Pancreas (tissue), 10 donors: ENCODE measurements at regions not wholly inside any gene's neighbourhood (a gene's known extent, or its start where the extent isn't known, plus 50 kb on each side); places are given as distances from the start of the nearest gene placed in this dataset.

Experiments used
- ATAC-seq, 4 donors: fragments of 200-7000 bp; cut with Tn5 transposase; one replicate each; pipeline versions ENCODE4 v1.8.0 to v1.9.1; 2020; ENCODE audit warnings: mild to moderate bottlenecking in 4 of 4, moderate library complexity in 4 of 4
- DNase-seq, 6 donors: peaks; one replicate each; pipeline ENCODE4 v3.0.0-alpha.2; 2020
- FAIRE-seq: peaks from 2 replicates; lab custom pipeline; 2012; peaks lifted over from hg19 to GRCh38; lab: Jason Lieb, UNC
- H3K27ac ChIP-seq, 4 donors: fragments of 200-600 bp; sonication (generic); 1 replicate in 3 of 4; 2 replicates in 1 of 4; pipeline versions ENCODE4 v1.5.0 to v1.8.0; 2020
- H3K27me3 ChIP-seq, 4 donors: fragments of 200-600 bp; one replicate each; pipeline ENCODE4 v1.8.0; 2021
- H3K36me3 ChIP-seq, 3 donors: fragments of 200-600 bp; sonication (generic) in 1 of 3; one replicate each; pipeline versions ENCODE4 v1.5.0 to v1.8.0; 2020 to 2021
- H3K4me1 ChIP-seq, 3 donors: fragments of 200-600 bp; one replicate each; pipeline ENCODE4 v1.8.0; 2021
- H3K4me3 ChIP-seq, 4 donors: fragments of 200-600 bp; sonication (generic) in 2 of 4; one replicate each; pipeline versions ENCODE4 v1.5.0 to v1.8.0; 2020 to 2021
- H3K9me3 ChIP-seq, 4 donors: fragments of 200-600 bp; one replicate each; pipeline ENCODE4 v1.8.0; 2021
- WGBS, 2 donors: extraction: QIAGEN DNeasy Blood & Tissue Kit; methylation state at CpG; one replicate each; pipeline ENCODE4 v1.1.7; 2013; 5-methylcytosine and 5-hydroxymethylcytosine counted together
- intact Hi-C, 3 donors: fragments of 100-400 bp; cut with DNase I; formaldehyde crosslinking; loops; one replicate each; pipeline versions ENCODE4 v1.11.1 to v1.14.2; 2022
- TF ChIP-seq, protein P1 (sequence below), 4 donors: fragments of 200-600 bp; sonication (generic) in 3 of 4; IDR thresholded peaks; one replicate each; pipeline versions ENCODE4 v1.5.0 to v1.8.0; 2021; ENCODE audit warnings: antibody characterized with exemption in 4 of 4
- donor health status: healthy with polysubstance abuse.
- donor health status: DM: no; HTN: no; CAD: no; lungs with moderate emphysema.
- donor health status: DM: no; HTN: no; CAD: no.
- donor health status: control.
- donor health status: control.
- donor health status: Bipolar disorder and iron deficiency.
- donor health status: DM: yes; HTN: yes; CAD: no.
- donor health status: DM: no; HTN: no; CAD: no.
- donor health status: DM: no; HTN: no; CAD: no.
- donor health status: DM: yes; HTN: yes; CAD: no.

DNA sequence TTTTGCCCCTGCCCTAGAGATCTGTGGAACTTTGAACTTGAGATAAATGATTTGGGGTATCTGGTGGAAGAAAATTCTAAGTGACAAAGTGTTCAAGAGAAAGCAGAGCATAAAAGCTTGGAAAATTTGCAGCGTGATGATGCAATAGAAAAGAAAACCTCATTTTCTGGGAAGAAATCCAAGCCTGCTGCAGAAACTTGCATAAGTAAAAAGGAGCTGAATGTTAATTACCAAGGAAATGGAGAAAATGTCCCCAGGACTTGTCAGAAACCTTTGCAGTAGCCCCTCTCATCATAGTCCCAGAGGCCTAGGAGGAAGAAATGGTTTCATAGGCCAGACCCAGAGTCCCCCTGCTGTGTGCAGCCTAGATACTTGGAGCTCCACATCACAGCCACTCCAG, 686.9 kb downstream of the FAM181B start:
- Histone ChIP-seq H3K36me3 (no peaks in the 10 kb centered on the region), H3K27me3 (no peaks in the 10 kb centered on the region), H3K27ac (no peak overlapping the region), H3K4me3 (no peak overlapping the region), H3K9me3 (no peaks in the 10 kb centered on the region), H3K4me1 (no peaks in the 10 kb centered on the region)
- no peak for ATAC-seq
- no peak for FAIRE-seq
- intact Hi-C loops: no loop called here
- no peak for DNase-seq
- TF ChIP-seq, protein P1, sequence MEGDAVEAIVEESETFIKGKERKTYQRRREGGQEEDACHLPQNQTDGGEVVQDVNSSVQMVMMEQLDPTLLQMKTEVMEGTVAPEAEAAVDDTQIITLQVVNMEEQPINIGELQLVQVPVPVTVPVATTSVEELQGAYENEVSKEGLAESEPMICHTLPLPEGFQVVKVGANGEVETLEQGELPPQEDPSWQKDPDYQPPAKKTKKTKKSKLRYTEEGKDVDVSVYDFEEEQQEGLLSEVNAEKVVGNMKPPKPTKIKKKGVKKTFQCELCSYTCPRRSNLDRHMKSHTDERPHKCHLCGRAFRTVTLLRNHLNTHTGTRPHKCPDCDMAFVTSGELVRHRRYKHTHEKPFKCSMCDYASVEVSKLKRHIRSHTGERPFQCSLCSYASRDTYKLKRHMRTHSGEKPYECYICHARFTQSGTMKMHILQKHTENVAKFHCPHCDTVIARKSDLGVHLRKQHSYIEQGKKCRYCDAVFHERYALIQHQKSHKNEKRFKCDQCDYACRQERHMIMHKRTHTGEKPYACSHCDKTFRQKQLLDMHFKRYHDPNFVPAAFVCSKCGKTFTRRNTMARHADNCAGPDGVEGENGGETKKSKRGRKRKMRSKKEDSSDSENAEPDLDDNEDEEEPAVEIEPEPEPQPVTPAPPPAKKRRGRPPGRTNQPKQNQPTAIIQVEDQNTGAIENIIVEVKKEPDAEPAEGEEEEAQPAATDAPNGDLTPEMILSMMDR (IDR thresholded peaks at IDR 0.05): no peak
- 72 to 77% methylated on average over 1 of the region's 1 CpG for WGBS, 2 donors

DNA sequence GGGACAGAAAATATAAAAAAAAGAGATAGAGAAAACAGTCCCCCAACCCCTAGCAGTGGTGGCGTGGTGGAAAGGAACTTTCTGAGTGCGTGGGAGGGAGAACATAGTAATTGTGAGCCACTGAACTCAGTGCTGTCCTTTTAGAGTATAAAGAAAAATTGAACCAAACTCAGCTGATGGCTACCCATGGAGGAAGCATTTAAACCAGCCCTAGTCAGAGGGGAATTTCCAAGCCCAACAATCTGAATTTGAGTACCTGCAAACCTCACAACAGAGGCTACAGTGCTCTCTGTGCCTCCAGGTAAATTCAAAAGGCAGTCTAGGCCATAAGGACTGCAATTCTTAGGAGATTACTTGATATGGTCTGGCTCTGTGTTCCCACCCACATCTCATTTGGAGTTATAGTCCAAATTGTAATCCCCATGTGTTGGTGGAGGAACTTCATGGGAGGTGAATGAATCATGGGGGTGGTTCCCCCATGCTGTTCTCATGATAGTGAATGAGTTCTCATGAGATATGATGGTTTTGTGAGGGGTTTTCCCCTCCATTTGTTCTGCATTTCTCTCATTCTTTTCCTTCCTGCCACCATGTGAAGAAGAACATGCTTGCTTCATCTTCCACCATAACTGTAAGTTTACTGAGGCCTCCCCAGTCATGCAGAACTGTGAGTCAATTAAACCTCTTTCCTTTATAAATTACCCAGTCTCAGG, 687.8 kb downstream of the FAM181B start:
- 69 to 82% methylated on average over 2 of the region's 2 CpGs for WGBS, 2 donors

DNA sequence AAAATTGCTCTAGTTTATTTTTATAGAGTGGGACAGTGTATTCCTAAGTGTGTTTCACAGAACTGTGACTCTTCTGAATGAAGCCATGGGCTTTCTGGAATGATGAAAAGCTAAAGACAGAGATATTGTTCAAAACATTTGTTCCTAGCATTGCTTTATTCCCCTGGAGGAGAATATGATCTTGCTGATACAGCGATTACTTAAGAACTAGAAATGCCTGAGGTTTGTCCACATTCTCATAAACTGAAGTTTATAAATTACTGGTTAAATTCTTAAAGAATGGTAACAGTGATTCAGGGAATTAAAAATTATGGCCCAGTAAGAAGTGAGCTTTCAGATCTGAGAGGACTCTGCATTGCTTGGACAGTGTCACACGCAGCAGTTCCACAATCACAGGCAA, 690.3 kb downstream of the FAM181B start:
- H3K27ac ChIP-seq: no peak overlapping the region
- no peak for FAIRE-seq
- TF ChIP-seq, protein P1 (IDR thresholded peaks at IDR 0.05): no peak
- ATAC-seq: no peak
- 54 to 79% methylated on average over 2 of the region's 2 CpGs for WGBS, 2 donors
- H3K4me1 ChIP-seq: no peaks in the 10 kb centered on the region
- no peak for DNase-seq
- no peaks in the 10 kb centered on the region for H3K36me3 ChIP-seq
- intact Hi-C loops: no loop called here
- H3K9me3 ChIP-seq: no peaks in the 10 kb centered on the region
- H3K4me3 ChIP-seq: no peak overlapping the region
- no peaks in the 10 kb centered on the region for H3K27me3 ChIP-seq

More for the DNA sequence above, 687.8 kb downstream of the FAM181B start:
- Histone ChIP-seq H3K4me3 (no peak overlapping the region), H3K27me3 (no peaks in the 10 kb centered on the region), H3K9me3 (no peaks in the 10 kb centered on the region), H3K27ac (no peak overlapping the region), H3K36me3 (no peaks in the 10 kb centered on the region), H3K4me1 (no peaks in the 10 kb centered on the region)
- no peak for FAIRE-seq
- no peak for DNase-seq
- ATAC-seq: no peak
- intact Hi-C loops: no loop called here
- TF ChIP-seq, protein P1 (IDR thresholded peaks at IDR 0.05): no peak

DNA sequence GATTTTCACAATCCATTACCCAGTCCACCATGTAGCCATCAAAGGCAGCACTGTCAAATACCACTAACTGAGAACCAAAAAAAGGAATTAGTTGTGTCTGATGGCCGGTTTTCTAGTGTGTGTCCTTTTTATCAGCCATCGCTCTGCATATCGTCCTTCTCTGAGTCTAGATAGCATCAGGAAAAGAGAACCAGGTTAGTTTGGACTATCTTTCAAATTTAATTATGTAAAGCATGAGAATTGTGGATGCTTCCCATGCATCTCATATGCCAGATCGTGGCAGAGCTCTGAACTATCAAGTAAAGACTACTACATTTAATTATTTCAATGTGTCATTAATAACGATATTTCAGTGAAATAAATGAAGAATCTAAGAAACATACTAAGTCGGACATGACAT, 691.9 kb downstream of the FAM181B start:
- TF ChIP-seq, protein P1 (IDR thresholded peaks at IDR 0.05): no peak
- Histone ChIP-seq H3K9me3 (no peaks in the 10 kb centered on the region), H3K4me3 (no peak overlapping the region), H3K4me1 (no peaks in the 10 kb centered on the region), H3K27me3 (no peaks in the 10 kb centered on the region), H3K27ac (no peak overlapping the region), H3K36me3 (no peaks in the 10 kb centered on the region)
- intact Hi-C loops: no loop called here
- 60 to 72% methylated on average over 6 of the region's 6 CpGs for WGBS, 2 donors
- ATAC-seq (no peak), FAIRE-seq (no peak), DNase-seq (no peak)

DNA sequence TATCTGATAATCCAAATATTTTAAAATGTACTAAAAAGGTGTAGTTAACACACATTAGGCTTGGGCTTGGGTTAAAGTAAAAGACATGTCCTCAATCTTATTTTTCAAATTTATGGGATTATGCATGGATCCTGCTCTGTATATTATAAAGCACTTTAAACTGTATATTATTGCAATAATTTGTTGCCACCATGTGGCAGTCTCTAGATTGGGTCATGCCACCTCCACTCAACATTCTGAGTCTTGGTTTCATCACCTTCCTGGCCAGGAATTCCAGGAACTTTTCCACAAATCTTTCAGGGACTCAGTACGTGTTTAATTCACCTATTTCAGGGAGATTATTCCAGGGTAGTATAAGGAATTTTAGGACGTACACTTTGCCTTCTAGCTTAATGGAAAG, 695.5 kb downstream of the FAM181B start:
- H3K4me3 ChIP-seq: no peak overlapping the region
- no peaks in the 10 kb centered on the region for H3K9me3 ChIP-seq
- H3K4me1 ChIP-seq: no peaks in the 10 kb centered on the region
- WGBS, 2 donors: 25 to 48% methylated on average over 2 of the region's 2 CpGs
- no peak overlapping the region for H3K27ac ChIP-seq
- FAIRE-seq (no peak), ATAC-seq (no peak), DNase-seq (no peak)
- no peaks in the 10 kb centered on the region for H3K27me3 ChIP-seq
- TF ChIP-seq, protein P1 (IDR thresholded peaks at IDR 0.05): no peak
- H3K36me3 ChIP-seq: no peaks in the 10 kb centered on the region
- intact Hi-C loops: no loop called here
